ENCODE measurements at regions not wholly inside any gene's neighbourhood (a gene's known extent, or its start where the extent isn't known, plus 50 kb on each side); places are given as distances from the start of the nearest gene placed in this dataset.

- H4K20me1 ChIP-seq (ENCODE audit: insufficient read depth, poor library complexity, severe bottlenecking): no peaks in the 10 kb centered on the region
Measured at GRCh38 chr11:120012245-120012644, 125.7 kb downstream of the TRIM29 start.

GRCh38 chr11:120011836-120012235, 126.1 kb downstream of the TRIM29 start:
- Histone ChIP-seq H4K20me1 (ENCODE audit: insufficient read depth, poor library complexity, severe bottlenecking) (no peaks in the 10 kb centered on the region), H3K36me3 (replicated peaks; ENCODE audit: insufficient read depth, low read depth) (no peaks in the 10 kb centered on the region), H3K4me2 (no peak overlapping the region), H3K79me2 (no peaks in the 10 kb centered on the region), H3K27ac (no peak overlapping the region), H3K9me2 (replicated peaks; ENCODE audit: insufficient read depth) (no peaks in the 10 kb centered on the region), H3K27me3 (peaks cover 15% of the 10 kb centered on the region), H3K9me3 (ENCODE audit: low read depth) (no peaks in the 10 kb centered on the region), H3K4me3 (no peak overlapping the region), H3K4me1 (ENCODE audit: insufficient read depth) (peaks cover 6% of the 10 kb centered on the region), H2AFZ (no peak overlapping the region)
- WGBS (ENCODE audit: low lambda C conversion rate, missing lambda C conversion rate): 65% methylated on average over 10 of the region's 10 CpGs
- DNase-seq (ENCODE audit: low spot score): no peak
- no peak for TF ChIP-seq CTCF (IDR thresholded peaks at IDR 0.05; ENCODE audit: poor library complexity)

More at GRCh38 chr11:120012245-120012644, 125.7 kb downstream of the TRIM29 start:
- H3K27ac ChIP-seq: no peak overlapping the region
- 73% methylated on average over 7 of the region's 7 CpGs for WGBS (ENCODE audit: low lambda C conversion rate, missing lambda C conversion rate)
- H3K9me3 ChIP-seq (ENCODE audit: low read depth): no peaks in the 10 kb centered on the region
- H3K27me3 ChIP-seq: peaks cover 15% of the 10 kb centered on the region
- H3K4me2 ChIP-seq: no peak overlapping the region
- no peaks in the 10 kb centered on the region for H3K9me2 ChIP-seq (replicated peaks; ENCODE audit: insufficient read depth)
- peaks cover 6% of the 10 kb centered on the region for H3K4me1 ChIP-seq (ENCODE audit: insufficient read depth)
- H2AFZ ChIP-seq: no peak overlapping the region
- no peaks in the 10 kb centered on the region for H3K79me2 ChIP-seq
- H3K4me3 ChIP-seq: no peak overlapping the region
- no peaks in the 10 kb centered on the region for H3K36me3 ChIP-seq (replicated peaks; ENCODE audit: insufficient read depth, low read depth)
- TF ChIP-seq EZH2 (IDR thresholded peaks at IDR 0.05; ENCODE audit: borderline replicate concordance): no peak
- no peak for TF ChIP-seq EZH2phosphoT487 (IDR thresholded peaks at IDR 0.05; ENCODE audit: low read depth, severe bottlenecking, unreplicated experiment)
- TF ChIP-seq CTCF (IDR thresholded peaks at IDR 0.05; ENCODE audit: poor library complexity): no peak
- DNase-seq (ENCODE audit: low spot score): no peak

GRCh38 chr11:120010775-120011174, 127.1 kb downstream of the TRIM29 start:
- H3K4me1 ChIP-seq (ENCODE audit: insufficient read depth): peaks cover 6% of the 10 kb centered on the region
- no peak overlapping the region for H3K4me2 ChIP-seq
- H3K79me2 ChIP-seq: no peaks in the 10 kb centered on the region
- H3K27ac ChIP-seq: no peak overlapping the region
- no peak overlapping the region for H2AFZ ChIP-seq
- 70% methylated on average over 9 of the region's 9 CpGs for WGBS (ENCODE audit: low lambda C conversion rate, missing lambda C conversion rate)
- H3K9me3 ChIP-seq (ENCODE audit: low read depth): no peaks in the 10 kb centered on the region
- TF ChIP-seq EZH2phosphoT487 (IDR thresholded peaks at IDR 0.05; ENCODE audit: low read depth, severe bottlenecking, unreplicated experiment): no peak
- TF ChIP-seq EZH2 (IDR thresholded peaks at IDR 0.05; ENCODE audit: borderline replicate concordance): no peak
- no peak for TF ChIP-seq CTCF (IDR thresholded peaks at IDR 0.05; ENCODE audit: poor library complexity)
- peaks cover 12% of the 10 kb centered on the region for H3K27me3 ChIP-seq
- no peak for DNase-seq (ENCODE audit: low spot score)
- no peaks in the 10 kb centered on the region for H3K9me2 ChIP-seq (replicated peaks; ENCODE audit: insufficient read depth)
- H3K36me3 ChIP-seq (replicated peaks; ENCODE audit: insufficient read depth, low read depth): no peaks in the 10 kb centered on the region
- H3K4me3 ChIP-seq: no peak overlapping the region
- no peaks in the 10 kb centered on the region for H4K20me1 ChIP-seq (ENCODE audit: insufficient read depth, poor library complexity, severe bottlenecking)

GRCh38 chr11:120009938-120010337, 128.0 kb downstream of the TRIM29 start:
- no peak overlapping the region for H3K4me2 ChIP-seq
- no peaks in the 10 kb centered on the region for H4K20me1 ChIP-seq (ENCODE audit: insufficient read depth, poor library complexity, severe bottlenecking)
- no peak overlapping the region for H3K27ac ChIP-seq
- H3K79me2 ChIP-seq: no peaks in the 10 kb centered on the region
- peaks cover 12% of the 10 kb centered on the region for H3K27me3 ChIP-seq
- H3K4me1 ChIP-seq (ENCODE audit: insufficient read depth): peaks cover 6% of the 10 kb centered on the region
- H3K9me2 ChIP-seq (replicated peaks; ENCODE audit: insufficient read depth): no peaks in the 10 kb centered on the region
- H3K4me3 ChIP-seq: no peak overlapping the region
- 88% methylated on average over 4 of the region's 4 CpGs for WGBS (ENCODE audit: low lambda C conversion rate, missing lambda C conversion rate)
- no peak for DNase-seq (ENCODE audit: low spot score)
- H3K9me3 ChIP-seq (ENCODE audit: low read depth): no peaks in the 10 kb centered on the region
- no peak overlapping the region for H2AFZ ChIP-seq
- H3K36me3 ChIP-seq (replicated peaks; ENCODE audit: insufficient read depth, low read depth): no peaks in the 10 kb centered on the region
- TF ChIP-seq EZH2 (IDR thresholded peaks at IDR 0.05; ENCODE audit: borderline replicate concordance) (no peak), EZH2phosphoT487 (IDR thresholded peaks at IDR 0.05; ENCODE audit: low read depth, severe bottlenecking, unreplicated experiment) (no peak), CTCF (IDR thresholded peaks at IDR 0.05; ENCODE audit: poor library complexity) (no peak)

All from hepatocyte (in vitro differentiated cells).